AG04450 (cell line): ENCODE measurements at regions not wholly inside any gene's neighbourhood (a gene's known extent, or its start where the extent isn't known, plus 50 kb on each side); places are given as distances from the start of the nearest gene placed in this dataset.
A peak's percentile ranks its signal among the peaks of the same experiment; 100 is the strongest.

Source experiments
- CTCF ChIA-PET: fragments of 300-600, 350-600 bp; formaldehyde crosslinking; extraction: SDS; loops from one replicate; lab custom pipeline; 2022; ENCODE audit warnings: antibody characterized with exemption, inconsistent platforms; lab: Charles Lee
- POLR2A ChIA-PET: fragments of 350-600 bp; formaldehyde crosslinking; extraction: SDS; loops from one replicate; lab custom pipeline; 2021; ENCODE audit warnings: antibody characterized with exemption, inconsistent platforms; lab: Yijun Ruan, JAX
- DNase-seq: peaks from one replicate; pipeline ENCODE4 v3.0.0-alpha.2; 2011; ENCODE audit warnings: low read depth, low spot score
- H3K27ac ChIP-seq: one replicate; pipeline ENCODE4 v1.5.1; 2012; ENCODE audit warnings: low read depth, low read length, control low read depth
- H3K27me3 ChIP-seq: one replicate; pipeline ENCODE4 v1.6.0; 2012; ENCODE audit warnings: low read length; ENCODE audit not compliant: control insufficient read depth, insufficient read depth
- H3K4me3 ChIP-seq: 2 replicates; pipeline ENCODE4 v1.5.1; 2011; ENCODE audit warnings: mild to moderate bottlenecking, low read depth, low read length, control low read depth
- H3K9me3 ChIP-seq: 2 replicates; pipeline ENCODE4 v1.5.1; 2012; ENCODE audit warnings: low read length; ENCODE audit not compliant: control insufficient read depth, insufficient read depth
- CTCF ChIP-seq: IDR thresholded peaks from 2 replicates; pipeline ENCODE4 v1.5.1; 2011; ENCODE audit warnings: low read depth, low read length, control low read depth, inconsistent platforms

- Histone ChIP-seq H3K4me3 (no peak overlapping the region), H3K9me3 (peaks cover 14% of the 10 kb centered on the region), H3K27me3 (no peaks in the 10 kb centered on the region), H3K27ac (no peak overlapping the region)
- ChIA-PET CTCF (no interaction called here), POLR2A (no interaction called here)
- TF ChIP-seq CTCF: no peak
- DNase-seq: no peak
Measured at GRCh38 chr12:47517122-47517521, 188.7 kb downstream of the RPAP3 start.

GRCh38 chr12:47509398-47509851 lies 196.4 kb downstream of the RPAP3 start:
- Histone ChIP-seq H3K4me3 (no peak overlapping the region), H3K27ac (peak overlapping the region; percentile 49), H3K9me3 (peaks cover 5% of the 10 kb centered on the region), H3K27me3 (no peaks in the 10 kb centered on the region)
- POLR2A ChIA-PET: interaction anchor here (0.6 kb wide), 1 partner anchor 164 kb away, joined by 3 read pairs; no protein-coding TSS in a partner anchor
- CTCF ChIA-PET: interaction anchor here (0.5 kb wide), 1 partner anchor 1519 kb away, joined by 3 read pairs; no protein-coding TSS in a partner anchor
- DNase-seq: peak; percentile 52
- no peak for TF ChIP-seq CTCF

- Histone ChIP-seq H3K27ac (no peak overlapping the region), H3K27me3 (no peaks in the 10 kb centered on the region), H3K4me3 (no peak overlapping the region), H3K9me3 (no peaks in the 10 kb centered on the region)
- ChIA-PET POLR2A (no interaction called here), CTCF (no interaction called here)
- DNase-seq: no peak
- no peak for TF ChIP-seq CTCF
Measured at GRCh38 chr12:47507221-47507620, 198.6 kb downstream of the RPAP3 start.

- H3K27ac ChIP-seq: peak overlapping the region; percentile 49
- TF ChIP-seq CTCF: no peak
- no peaks in the 10 kb centered on the region for H3K27me3 ChIP-seq
- DNase-seq: no peak
- CTCF ChIA-PET: no interaction called here
- POLR2A ChIA-PET: no interaction called here
- H3K4me3 ChIP-seq: no peak overlapping the region
- no peaks in the 10 kb centered on the region for H3K9me3 ChIP-seq
Measured at GRCh38 chr12:47504775-47505446, 200.9 kb downstream of the RPAP3 start.

- H3K4me3 ChIP-seq: no peak overlapping the region
- H3K27ac ChIP-seq: no peak overlapping the region
- POLR2A ChIA-PET: no interaction called here
- H3K9me3 ChIP-seq: peaks cover 7% of the 10 kb centered on the region
- TF ChIP-seq CTCF: no peak
- CTCF ChIA-PET: no interaction called here
- DNase-seq: no peak
- H3K27me3 ChIP-seq: peaks cover 7% of the 10 kb centered on the region
Measured at GRCh38 chr12:47493801-47494200, 212.0 kb downstream of the RPAP3 start.
